HG03439 (cell line): ENCODE measurements at regions not wholly inside any gene's neighbourhood (a gene's known extent, or its start where the extent isn't known, plus 50 kb on each side); places are given as distances from the start of the nearest gene placed in this dataset.

Source experiments
- ATAC-seq: cut with Tn5 transposase; IDR thresholded peaks from one replicate; pipeline ENCODE4 v1.9.1; 2021; ENCODE audit warnings: mild to moderate bottlenecking, moderate library complexity; ENCODE audit not compliant: unreplicated experiment

DNA sequence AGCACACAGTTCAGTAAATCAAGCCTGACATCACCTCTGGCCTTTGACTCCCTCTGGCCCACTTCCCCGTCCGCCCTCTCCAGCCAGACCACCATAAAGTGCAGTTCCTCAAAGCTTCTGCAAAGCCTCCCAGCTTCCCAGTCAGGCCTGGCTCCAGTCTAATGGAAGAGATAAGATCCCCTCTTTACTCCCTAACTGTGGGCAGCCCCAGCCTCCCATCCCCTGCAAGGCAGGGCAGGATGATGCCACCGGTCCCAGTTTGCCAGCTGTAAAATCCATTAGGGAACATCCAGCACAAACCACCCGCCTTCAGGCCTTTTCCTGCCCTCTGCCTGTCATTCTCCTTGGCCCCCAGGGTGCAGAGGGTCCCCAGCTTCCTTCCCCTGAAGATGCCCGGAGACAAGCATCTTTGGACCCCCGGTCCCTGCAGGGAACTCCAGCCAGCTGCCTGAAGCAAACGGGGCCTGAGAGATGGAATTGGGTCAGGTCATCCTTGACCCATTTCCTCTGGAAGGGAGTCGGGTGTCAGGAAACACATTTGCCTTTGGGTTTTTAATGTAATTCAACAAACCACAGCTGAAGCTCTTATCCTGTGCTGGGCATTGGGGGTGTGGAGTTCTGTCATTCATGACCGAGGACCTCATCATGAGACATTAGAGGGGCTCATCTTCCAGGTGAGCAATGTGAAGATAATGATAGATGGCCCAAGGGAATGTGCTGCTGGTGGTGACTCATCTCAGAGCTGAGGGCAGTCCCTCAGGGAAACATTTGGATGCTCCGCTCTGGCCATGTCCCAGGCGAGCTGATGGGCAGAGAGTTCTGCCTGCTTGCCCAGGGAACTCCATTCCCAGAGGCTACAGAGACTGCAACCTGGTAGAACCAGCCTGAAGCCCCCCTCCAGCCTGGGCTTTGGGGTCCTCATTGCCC is 93.8 kb upstream of the CLMN start:
- ATAC-seq = no peak

DNA sequence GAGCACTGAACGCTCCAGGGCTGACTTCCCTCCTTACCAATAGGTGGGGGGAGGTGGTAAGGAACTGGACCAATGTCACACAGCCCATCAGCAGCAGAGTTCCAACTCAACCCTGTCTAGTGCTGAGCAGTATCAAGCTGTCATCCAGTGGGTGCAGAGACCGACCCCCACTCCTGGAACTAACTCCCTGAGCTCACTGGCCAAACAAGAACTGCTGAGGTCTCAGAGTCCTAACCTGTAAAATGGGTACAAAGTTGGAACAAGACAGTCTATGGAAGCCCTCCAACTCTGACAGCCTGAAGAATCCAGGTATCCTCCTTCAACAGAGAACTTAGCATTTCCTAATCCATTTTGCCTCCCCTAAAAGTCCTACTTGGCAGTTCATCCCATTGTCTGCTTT is 91.1 kb upstream of the CLMN start:
- ATAC-seq = no peak

DNA sequence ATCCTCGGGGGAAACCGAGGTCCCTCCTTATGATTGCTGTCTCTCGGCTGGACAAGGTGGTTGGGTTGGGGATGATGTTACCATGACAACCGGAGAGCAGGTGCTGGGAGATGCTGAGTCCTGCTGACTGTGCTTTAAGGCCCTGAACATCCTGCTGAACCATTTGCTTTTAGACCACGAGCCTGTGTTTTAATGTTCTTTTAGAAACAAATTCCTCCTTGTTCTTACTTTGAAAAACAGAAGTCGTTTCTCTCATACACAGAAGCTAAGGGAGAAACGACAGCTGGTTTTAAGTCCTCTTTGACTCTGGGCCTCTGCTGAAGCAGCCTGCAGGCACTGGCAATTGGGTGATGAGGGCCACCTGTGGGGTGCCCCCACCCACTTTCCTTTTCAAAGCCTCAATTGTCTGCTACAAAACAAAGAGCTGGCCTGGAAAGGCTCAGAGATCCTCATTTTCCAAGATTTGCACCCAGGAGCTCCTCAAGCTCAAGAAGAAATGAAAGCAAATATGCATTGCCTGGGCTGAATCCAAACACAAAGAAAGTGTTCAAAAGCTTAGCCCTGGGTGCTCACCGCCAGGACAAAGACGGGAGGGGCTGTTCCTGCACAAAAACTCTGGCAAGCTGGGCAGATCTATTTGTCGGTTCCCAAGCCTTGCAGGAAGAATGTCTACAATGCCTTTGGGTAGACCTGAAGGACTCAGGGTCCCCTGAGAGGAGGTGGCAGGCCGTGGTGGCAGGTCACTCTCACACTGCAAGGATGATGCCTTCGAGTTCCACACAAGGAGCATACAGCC is 90.0 kb upstream of the CLMN start:
- ATAC-seq = no peak

DNA sequence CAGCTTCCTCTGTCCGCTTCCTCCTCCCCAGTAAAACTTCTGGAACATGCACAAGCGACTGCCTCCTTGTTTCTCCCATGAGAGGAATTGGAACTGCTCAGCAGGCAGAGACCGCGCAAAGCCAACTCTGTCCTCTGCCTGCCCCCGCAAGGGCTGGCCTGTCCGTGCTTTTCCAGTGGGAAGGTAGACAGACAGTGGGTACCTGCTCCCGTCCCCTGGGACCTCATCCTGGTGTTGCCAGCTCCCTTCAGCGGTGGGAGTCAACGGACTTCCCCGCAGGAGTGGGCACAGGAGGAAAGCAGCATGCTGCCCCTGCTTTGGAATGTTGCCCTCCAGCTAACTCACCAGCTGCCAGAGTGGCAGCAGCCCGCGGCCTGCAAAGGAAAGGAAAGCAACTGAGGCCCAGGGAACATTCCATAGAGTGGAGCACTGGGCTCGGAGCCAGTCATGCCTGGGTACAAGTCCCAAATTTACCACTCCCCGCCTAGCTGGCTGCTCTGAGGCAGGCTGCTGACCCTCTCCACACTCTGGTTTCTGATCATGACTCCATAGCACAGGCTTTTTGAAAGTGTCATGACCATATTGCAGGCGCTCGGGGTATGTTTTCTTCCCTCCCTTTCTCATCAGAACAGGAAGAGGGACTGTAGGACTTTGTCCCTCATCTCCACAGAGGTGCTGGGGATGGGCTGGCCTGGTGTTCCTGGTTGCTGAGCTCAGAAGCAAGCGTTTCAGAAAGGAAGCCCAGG is 89.2 kb upstream of the CLMN start:
- ATAC-seq = no peak

DNA sequence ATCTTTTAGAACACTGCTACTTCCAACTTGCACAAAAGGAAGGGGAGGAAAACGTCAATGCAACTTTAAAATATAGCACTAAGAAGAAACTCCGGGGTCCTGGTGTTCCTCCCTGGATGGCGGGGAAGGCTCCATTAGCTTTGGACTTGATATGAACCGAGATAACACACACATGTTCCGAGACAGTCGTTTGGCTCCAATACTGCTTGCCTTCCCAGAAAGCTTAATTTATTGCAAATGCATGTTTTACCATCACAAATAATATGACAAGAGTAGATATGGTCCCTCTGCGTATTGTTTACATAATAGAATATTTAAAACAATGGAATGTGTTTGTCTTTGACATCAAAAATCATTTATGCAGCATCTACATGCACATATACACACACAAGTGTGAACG is 87.6 kb upstream of the CLMN start:
- no peak for ATAC-seq

DNA sequence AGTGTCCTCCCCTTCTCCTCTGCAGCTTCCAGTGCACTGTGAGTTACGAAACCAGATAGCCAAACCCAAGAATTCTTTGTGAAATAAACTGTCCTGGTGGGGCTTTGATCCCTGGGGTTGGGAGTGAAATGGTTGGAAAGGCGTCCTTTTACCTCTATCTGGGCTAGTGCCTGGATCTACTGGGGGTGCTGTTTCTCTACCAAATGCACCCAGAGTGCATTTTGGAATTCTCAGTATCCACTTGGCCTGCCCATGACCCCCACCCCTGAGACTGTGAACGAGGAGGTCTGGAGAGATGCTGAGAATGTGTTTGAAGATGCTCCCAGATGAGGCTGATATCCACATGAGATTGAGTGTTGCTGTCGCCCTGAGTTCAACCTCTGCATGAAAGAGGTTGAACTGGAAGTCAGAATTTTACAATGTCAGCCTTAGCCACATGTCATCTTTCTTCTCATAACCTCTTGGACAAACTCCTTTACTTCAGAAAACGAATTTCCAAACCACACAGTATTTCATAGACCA is 87.1 kb upstream of the CLMN start:
- ATAC-seq = no peak

DNA sequence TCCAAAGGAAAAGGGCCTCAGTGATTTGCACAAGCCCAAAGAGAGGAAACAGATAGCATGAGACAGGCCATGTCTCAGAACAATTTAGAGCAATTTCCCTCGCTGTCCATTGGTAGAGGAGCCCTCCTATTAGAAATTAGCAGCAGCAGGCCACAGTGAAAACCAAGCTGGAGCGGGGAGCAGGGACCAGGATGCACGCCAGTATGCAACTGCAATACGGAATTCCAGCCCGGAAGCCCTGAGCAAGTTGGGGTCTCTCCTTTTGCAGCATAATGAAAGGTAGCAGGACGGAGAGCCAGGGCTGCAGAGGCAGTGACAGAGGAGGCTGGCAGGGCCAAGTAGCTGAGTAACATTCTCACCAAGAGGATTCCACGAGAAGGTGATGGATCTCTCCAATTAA is 84.9 kb upstream of the CLMN start:
- no peak for ATAC-seq

DNA sequence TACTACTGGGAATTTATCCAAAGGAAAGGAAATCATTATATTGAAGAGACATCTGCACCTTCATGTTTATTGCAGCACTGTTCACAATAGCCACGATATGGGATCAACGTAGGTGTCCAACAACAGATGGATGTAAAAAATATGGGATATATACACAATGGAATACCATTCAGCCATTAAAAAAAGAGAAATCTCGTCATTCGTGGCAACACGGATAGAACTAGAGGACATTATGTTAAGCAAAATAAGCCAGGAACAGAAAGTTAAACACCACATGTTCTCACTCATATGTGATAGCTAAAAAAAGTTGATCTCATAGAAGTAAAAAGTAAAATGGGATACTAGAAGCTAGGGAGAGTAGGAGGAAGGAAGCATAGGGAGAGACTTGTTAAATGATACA is 82.9 kb upstream of the CLMN start:
- no peak for ATAC-seq

DNA sequence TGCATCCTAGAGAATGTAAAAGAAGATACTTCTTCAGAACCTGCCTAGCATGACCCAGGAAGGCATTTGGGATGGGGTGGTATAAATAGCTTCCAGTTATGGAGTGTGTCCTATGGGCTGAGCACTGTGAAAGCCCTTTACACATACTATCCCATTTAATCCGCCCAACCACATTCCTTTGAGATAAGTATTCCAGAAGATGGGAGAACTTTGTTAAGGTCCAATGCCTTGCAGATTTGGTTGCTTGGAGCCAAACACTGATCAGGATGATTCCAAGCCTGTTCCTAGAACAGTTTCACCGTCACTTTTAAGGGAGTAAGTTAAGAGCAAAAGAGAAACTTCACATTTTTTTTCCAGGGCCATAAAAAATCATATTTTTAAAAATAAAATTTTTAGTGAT is 82.5 kb upstream of the CLMN start:
- ATAC-seq = no peak

DNA sequence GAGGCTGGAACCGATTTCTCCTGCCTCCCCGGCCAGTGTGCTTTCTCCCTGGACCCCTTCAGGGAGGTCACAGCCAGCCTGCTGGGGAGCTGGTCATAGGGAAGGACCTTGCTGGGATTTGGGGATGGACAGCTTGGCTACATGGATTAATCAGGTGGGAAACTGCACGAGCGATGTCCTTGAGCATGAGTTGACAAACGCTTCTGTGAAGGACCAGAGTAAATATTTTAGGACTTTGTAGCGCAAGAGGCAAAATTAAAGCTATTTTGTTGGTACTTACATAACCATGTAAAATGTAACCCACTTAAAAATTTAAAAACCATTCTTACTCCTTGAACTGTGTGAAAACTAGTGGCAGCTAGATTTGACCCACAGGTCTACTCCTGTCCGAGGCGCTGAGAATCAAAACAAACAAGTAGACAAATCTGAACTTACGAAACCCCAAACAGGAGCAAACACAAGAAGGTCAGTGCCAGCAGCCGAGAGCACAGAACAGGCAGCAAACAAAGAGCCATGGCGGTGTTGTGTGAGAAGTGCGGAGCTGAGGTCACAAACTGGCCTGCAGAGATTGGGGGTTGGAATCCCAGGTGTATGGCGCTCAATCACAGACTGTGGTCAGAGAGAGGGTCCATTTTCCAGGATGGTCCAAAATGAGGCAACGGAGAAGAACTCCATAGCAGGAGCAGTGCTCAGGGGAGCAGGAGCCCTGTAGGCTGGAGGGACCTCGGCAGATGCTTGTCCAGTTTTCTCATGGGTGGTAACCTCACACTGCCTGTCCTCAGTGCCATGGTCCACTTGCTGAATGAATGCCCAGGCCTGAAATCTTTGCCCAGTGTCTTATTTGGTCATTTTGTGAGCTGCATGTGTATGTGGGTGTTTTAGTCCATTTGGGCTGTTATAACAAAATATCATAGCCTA is 79.2 kb upstream of the CLMN start:
- no peak for ATAC-seq

DNA sequence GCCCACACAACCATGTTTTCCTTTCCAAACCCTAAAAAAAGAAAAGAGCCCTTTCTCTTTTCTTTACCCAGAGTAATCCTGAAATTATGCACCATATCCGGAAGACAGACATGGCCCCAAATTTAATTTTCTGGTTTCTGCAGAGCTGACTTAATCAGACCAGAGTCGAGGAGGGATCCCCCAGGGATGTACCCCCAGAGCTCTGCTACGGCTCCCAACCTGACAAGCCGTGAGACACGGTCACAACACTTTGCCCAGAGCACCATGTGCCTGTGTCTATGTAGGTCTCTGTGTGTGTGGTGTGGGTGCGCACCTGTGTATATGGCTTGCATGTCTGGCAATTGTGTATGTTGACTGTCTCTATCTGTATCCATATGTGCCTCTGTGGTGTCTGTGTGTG is 77.6 kb upstream of the CLMN start:
- ATAC-seq = no peak

DNA sequence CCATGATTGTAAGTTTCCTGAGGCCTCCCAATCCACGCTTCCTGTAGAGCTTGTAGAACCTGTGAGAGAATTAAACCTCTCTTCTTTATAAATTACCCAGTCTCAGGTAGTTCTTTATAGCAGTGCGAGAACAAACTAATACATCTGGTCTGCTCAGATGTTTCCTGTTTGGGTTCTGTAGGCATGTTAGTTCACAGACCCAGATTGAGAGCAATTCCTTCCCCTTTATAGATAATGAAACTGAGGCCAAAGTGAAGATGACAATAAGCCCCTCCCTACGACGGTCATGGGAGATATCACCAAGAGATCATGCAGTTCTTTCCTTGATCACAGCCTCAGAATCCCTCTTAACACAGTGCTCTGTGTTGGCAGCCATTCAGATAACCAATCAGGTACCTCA is 76.5 kb upstream of the CLMN start:
- ATAC-seq = no peak

DNA sequence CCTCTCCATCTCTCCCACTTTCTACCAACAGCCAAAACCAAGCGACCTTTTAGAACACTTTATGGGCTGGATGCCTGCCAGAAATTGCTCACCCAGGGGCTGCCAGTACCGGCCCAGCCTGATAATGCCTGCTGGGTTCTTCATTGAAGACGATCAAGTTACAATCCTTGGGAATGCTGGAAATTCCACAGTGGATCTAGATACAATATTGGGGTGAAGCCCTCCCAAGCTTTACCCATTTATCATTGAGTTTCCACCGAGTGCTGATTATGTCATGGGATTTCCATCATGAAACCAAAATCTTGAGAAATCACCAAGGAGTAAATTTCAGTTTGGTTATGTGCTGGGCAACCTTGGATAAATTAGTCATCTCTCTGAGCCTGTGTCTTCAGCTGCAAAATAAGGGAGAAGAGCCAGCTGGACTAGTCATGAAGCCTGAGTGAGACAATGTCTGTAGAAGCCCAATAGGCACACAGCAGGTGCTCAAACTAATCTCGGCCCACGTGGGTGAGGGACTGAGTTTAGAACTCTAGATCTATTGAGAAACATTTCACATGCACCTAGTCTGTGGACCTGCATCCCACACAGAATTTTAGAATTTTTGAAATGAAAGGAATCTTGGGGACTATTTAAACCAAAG is 75.5 kb upstream of the CLMN start:
- ATAC-seq = no peak

DNA sequence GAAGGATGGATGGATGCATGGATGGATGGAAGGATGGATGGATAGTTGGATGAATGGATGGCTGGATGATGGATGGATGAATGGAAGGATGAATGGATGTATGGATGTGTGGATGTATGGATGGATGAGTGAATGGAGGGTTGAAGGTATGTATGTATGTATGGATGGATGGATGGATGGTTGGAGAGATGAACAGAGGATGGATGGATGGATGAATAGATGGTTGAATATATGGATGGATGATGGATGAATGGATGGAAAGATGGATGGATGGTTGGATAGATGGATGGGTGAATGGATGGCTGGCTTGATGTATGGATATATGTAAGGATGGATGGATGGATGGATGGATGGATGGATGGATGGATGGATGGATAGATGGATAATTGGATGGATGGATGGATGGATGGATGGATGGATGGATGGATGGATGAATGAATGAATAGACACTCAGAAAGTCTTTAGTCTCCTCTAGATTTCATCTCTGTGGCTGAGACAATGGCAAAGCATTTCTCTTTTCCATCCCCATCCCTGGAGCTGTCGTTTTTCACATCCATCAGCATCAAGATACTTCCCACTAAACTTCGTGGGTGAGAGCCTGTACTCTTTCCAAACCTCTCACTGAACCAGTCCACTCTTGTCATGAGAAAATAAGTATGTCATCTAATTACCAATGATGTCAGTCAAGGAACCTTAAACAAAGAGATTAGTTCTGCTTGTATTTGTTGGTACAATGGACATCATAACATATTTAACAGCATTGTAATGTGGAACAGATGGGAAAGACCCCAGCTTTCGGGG is 74.8 kb upstream of the CLMN start:
- no peak for ATAC-seq

DNA sequence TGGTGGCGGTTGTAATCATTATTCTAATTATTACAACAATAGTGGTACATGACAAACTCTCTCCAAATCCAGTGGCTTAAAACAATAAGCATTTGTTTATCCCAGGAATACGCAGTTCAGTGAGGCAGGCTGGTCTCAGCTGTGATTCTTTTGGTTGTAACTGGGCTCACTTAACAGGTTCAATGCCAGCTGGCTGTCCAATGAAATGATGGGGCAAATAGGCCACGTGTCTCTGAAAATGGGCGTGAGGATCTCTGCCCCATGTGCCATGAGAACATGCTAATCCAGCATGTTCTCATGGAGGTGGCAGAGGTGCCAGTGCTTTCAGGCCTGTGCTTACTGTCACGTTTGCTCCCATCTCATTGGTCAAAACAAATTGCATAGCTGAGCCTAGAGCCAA is 73.1 kb upstream of the CLMN start:
- no peak for ATAC-seq

DNA sequence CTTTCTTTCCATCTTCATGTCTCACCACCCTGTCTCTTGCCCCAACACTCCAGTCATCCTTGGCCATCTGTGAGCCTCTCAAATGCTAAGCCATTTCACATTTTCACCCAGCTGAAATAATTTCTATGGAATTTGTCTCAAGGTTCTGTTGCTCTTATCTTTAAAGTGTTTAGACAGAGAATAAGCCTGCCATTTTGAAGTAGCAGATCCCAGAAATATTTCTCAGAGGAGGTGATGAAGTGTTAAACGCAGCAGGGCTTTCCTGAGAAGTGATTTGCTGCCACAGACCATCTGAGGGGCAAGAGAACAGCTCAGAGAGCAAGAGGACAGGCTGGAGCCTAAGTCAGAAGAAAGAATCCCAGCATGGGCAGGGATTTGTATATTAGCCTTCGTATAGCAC is 71.6 kb upstream of the CLMN start:
- no peak for ATAC-seq

DNA sequence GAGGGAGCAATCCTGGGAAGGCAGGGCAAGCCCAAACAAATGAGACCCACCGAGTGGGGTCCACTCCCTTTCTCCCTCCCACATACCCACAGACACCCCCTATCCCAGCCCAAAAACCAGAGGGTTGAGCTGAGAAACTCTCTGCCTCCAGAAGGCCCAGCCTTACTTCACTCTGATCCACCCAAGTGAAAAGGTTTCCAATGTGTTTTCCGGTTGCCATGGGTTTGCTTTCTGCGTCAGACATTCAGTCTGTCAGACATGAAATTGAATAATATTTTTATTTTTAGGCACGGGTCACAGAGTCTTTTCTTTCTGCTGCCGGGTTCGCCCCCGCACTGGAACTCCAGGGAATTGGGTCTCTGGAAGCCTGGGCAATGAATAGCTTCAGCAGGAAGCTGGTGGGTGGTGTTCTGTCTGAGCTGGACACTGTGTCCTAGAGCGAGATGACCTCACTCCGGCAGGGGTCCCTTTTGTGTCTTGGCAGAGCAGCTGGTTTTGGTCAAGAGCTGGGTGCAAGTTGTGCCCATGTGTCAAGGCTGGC is 69.8 kb upstream of the CLMN start:
- ATAC-seq = no peak

DNA sequence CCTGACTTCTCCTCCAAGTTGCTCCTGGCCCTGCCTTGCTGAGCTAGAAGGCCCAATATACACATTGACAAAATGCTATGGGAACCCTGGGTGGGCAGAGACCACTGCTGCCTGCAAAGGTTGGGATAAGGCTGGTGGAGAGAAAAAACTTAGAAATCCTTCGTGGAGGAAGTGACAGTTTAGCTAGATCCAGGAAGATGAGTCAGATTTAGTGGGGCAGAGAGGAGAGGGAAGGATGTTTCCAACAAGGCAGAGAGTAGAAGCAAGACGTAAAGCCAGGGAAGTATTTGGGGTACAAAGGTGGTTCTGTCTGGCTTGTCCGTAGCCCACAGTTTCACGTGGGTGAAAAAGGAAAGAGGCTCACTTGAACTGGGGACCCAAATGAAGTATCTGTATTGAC is 69.0 kb upstream of the CLMN start:
- no peak for ATAC-seq
